Right kidney (tissue), 1 donor: ENCODE measurements at regions not wholly inside any gene's neighbourhood (a gene's known extent, or its start where the extent isn't known, plus 50 kb on each side); places are given as distances from the start of the nearest gene placed in this dataset.

Experiments used
- DNase-seq: peaks from one replicate; pipeline ENCODE4 v3.0.0-alpha.2; 2016

DNA sequence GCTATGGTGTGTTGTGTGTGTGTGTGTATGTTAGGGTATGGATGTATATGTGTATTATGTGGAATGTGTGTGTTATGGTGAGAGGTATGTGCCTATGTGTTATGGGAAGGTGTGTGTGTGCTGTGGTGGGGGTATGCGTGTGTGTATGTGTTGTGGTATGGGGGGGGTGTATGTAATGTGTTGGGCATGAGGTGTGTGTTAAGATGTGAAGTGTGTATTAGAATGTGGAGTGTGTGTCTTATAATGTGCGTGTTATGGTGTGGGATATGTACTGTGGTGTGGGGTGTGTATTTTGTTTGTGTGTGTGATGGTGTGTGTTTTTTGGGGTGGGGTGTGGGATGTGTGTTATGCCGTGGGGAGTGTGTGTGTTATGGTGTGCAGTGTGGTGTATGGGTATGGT is 242.5 kb downstream of the RHOU start:
- no peak for DNase-seq

DNA sequence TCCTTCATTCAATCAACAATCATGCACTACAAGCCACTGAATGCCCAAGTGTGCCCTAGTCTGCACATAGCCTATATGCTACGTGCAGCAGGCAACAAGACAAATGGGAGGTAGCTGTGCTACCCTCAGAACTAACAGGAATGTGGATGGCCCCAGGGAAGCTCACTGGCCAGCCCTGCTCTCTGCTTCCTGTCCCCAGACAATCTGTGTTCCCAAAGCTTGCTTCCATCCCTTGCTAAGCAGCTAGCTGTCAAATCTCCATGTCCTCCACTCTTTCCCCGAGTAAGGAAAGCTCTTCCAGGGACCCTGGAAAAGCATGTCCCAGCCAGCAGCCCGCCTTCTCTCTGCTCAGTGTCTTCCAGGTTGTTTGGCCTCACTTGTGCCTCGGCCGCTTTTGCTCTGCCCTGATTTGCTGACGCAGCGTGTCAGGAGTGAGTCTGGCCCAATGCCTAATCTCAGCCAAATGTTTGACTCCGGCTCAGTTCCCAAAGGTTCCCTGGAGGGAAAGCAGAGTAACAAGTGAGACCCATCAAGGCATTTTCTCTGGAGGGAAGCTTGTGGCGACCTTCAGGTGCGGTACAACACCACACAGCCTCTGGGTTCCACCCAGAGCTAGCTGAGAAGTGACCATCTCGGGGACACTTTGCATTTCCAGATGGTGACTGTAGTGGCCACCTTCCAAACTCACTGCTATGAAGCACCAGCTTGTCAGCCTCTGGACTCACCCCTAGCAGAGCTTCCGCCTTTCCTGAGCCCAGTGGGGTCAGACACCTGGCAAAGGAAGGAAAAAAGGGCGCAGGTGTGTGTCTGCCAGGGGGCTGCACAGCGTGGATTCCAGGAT is 243.4 kb downstream of the RHOU start:
- no peak for DNase-seq

DNA sequence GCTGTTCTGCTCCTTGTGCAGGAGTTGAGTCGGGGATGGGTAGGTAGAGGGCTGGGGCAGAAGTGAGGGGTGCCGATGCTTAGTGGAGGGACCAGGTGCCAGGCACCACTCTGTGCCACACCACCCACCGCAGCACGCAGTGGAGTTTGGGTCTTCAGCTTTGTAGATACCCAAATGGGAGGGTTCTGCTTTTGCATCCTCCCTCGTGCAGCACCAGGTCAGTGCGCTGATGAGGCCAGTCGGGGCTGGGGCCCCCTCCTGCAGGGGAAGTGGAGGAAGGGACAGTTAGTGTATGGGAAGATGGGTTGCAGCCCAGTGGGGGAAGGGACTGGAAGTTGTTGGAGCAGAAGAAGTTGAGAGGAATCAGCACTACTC is 244.0 kb downstream of the RHOU start:
- DNase-seq = no peak

DNA sequence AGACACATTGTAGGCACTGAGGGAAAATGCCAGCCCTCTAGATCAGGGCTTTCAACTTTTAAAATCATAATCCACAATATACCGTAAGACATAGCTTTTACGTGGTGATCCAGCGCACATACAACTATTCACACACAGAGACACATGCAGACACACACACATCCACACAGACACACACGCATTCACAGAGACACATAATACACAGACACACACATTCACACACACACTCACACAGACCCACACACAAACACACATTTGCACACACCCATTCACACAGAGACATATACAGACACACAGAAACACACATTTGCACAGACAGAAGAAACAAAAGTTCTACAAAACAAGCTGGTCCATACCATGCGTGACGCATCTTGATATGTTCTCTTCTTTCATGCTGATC is 244.5 kb downstream of the RHOU start:
- DNase-seq = no peak

DNA sequence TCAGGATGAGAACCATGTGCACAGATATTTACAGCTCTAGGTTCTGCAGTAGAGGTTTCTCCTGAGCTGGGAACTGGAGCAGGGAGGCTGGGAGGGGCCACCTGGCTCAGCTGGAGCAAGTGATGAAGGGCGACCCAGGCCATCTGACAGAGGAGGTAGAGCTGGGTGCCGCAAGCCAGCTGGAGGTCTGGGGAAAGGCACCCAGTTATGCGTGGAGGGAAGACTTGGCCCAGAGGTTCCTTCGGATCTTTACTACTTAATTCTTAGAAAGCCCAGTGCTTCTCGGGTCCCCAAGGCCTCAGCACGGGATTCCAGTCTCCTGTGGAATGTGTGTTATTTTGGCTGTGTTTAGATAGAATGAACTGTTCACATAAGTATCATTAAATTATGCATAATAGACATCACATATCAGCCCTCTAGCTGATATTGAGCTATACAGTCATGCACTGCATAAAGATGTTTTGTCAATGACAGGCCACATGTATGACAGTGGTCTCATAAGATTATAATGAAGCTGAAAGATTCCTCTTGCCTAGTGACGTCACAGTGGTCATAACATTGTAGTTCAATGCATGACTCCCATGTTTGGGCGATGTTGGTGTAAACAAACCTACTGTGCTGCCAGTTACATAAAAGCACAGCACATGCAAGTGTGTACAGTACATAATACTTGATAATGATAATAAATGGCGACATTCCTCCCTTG is 245.1 kb downstream of the RHOU start:
- no peak for DNase-seq

DNA sequence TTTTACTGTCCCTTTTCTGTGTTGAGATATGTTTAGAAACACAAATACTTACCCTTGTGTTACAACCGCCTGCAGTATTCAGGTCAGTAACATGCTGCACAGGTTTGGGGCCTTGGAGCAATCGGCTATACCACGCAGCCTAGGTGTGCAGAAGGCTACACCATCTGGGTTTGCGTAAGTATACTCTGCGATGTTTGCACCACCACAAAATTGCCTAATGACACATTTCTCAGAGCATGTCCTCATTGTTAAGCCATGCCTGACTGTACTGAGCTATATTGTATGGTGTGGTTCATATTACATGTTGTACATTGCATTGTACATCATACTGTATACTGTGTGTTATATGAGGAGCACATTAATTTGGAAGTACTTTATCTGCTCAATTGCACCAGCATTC is 247.4 kb downstream of the RHOU start:
- no peak for DNase-seq

DNA sequence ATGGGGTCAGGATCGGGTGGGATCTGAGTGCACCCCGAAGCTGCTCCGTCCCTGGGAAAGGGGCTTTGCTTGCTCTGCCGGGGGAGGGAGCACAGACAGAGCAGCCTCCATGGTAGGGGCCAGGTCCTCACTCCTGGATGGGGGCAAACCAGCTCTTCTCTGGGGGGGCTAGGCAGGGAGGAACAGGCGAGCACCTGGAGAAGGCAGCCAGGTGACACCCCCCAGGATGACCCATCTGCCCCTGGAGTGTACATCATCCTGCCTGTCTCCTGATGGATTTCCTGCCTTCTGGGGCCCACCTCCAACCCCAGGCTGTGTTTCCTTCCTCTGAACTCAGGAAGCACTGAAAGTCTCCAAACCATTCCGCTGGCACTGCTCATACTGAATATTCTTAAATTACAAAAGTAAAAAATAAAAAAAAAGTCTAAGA is 248.0 kb downstream of the RHOU start:
- DNase-seq = no peak

DNA sequence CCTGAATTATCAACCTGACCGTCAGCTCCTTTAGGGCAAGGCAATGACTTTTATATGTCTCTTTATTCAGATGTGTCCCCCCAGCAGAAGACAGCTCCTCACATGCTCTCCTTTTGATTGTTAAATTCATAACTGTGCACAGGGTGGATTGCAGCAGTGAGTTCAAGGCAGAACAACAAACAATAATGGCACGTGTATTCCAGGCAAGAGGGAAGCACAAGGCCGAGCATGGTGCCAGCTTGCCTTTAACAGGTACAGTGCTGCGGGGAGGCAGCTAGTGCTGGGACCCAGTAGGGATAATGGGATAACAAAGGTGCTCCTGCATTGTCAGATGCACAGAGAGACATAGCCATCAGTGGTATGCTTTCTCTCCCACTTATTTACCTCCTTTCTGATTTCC is 248.4 kb downstream of the RHOU start:
- DNase-seq = no peak

DNA sequence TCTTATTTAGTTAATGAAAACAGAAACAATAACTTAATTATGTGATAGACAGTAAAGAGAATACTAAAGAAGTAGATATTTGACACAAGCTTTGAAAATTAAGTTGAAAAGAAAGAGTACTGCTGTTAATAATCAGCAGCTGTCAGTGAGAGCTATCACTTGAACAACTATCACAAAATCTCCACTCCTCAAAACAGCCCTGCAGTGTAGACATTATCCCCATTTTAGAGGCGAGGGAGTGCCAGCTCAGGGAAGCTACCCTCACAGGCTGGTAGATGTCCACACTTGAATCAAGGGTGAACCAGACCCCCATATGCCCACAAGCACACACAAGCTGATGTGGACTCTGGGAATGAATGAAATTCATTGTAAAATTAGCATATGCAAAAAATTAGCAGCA is 248.8 kb downstream of the RHOU start:
- no peak for DNase-seq

DNA sequence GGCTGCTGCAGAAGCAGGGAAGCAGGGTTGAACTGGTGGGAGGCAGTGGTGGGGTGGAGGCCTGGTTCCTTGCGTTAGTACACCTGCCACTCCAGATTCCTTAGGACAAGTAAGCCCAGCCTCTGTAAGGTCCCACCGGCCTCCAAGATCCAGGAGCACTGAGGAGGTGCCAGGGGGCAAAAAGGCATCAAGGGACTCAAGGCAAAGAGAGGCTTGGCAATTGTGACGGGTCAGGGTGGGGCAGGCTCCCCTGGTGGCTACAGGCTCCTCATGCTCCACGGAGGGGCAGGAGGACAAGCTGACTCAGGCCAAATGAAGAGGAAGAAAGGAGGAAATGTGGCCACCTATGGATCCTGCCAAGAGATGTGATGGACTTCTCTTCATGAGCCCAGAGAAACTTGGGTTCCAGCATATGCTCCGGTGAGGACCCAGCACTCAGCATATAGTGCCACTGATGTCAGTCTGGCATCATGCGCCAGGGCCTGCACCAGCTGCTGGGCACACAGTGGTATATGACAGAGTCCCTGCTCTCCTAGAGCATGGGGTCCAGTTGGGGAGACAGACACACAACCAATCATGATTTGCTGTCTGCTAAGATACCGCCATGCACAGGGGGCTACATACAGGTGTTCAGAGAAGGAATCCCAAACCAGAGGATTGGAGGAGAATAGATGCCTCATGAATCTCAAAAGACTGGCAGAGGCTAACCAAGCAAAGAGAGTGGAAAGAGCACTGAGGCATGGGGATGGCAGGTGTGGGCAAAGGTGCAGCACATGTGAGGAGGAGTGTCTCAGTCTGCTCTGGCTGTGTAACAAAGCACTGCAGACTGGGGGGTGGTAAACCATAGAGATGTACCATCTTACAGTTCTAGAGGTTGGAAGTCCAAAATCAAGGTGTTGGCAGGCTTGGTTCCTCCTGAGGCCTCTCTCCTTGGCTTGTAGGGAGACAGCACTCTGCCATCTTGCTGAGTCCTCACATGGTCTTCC is 249.7 kb downstream of the RHOU start:
- DNase-seq = no peak

DNA sequence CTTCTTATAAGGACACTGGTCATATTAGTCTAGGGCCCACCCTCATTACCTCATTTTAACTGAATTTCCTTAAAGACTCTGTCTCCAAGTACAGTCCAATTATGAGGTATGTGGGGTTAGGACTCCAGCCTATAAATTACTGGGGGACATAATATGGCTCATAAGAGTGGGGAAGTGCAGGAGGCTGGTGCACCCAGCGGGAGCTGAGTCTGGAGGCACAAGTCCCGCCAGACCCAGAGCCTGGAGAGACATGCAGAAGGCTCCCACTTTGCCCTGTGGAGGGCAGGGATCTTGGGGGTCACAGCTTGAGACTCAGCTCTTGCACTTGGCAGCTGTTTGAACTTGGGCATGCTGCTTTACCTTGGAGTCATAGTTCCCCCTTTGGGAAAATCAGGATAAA is 250.4 kb downstream of the RHOU start:
- DNase-seq = no peak

DNA sequence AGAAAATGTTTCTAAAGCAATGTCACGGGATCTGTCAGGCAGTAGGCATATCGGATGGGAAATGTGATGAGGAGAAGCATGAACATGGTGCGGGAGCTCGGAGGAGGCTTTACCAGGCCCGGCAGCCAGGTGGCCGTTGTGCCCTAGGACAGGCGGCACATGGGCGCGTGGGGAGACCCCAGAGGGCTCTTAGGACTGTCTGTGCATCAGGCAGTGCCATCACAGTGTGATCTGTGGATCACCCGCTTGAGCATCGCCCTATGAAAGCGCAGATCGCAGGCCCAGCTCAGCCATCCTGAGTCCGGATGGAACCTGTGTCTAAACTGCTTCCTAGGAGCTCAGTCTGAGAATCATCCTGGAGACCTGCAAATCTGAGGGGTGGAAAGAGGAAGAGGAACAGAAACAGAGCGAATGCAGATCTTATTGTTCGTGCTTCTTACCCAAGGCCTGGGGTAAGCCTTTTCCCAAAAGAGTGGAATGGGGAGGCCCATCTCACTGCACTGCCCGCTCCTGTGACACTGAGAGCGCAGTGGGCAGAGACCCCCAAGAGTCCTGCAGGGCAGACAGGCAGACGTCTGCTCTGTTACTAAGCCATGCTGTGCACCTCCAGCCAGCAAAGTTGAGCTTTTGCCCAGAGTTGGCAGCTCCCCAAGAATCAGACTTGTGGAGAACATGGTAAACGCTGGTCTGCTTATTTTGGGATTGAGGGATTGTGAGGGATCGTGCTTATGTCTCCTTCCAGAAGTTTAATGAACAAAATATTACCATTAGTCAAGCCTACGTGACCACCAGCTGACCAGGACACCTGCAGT is 251.0 kb downstream of the RHOU start:
- DNase-seq = no peak

DNA sequence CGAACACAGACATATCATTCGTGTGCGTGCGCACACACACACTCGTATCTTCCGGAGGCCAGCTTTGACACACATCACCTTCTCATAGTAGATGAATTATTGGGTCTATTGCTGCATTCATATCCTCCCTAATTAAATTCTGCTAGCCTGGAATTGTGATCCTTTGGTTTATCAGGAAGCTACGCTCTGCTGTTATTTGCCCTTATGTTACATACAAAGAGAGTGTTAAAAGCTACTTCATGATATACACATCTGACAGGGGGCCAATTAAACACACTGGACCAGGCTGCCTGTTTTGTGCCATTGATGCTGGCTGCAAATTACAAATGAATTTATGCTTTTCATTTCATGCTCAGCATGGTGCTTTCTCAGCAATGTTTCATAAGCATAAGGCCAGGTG is 252.0 kb downstream of the RHOU start:
- DNase-seq = no peak

DNA sequence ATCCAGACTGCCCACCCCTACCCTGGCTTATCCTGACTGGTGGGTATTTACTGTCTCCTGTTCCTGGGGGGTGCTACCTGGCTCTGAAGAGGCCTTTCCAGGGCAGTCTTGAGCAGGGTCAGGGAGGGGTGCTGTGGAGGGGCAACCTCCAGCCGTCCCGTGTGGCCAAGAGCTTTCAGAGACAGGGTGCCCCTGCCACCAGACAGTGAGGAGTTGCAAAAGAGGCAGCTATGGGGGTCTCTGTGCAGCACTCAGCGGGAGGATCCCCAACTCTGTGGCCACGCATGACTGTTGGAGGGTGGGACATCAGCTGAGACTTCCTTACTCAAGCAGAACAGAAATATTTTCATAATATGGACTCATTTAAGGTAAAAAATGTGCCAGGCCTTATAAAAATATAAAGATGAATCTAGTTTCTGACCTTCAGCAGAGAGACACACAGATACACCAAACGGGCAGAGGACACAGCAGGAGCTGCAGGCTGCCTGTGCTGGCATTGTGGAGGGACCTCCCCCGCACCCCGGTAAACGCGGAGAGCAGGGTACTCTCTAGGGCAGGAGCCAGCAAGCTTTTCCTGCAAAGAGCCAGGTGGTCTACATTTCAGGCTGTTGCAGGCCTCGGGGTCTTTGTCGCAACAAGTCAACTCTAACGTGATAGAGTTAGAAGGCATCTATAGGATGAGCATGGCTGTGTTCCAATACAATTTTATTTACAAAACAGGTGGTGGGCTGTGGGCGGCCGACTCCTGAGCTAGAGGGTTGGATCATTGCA is 252.6 kb downstream of the RHOU start:
- DNase-seq = no peak

DNA sequence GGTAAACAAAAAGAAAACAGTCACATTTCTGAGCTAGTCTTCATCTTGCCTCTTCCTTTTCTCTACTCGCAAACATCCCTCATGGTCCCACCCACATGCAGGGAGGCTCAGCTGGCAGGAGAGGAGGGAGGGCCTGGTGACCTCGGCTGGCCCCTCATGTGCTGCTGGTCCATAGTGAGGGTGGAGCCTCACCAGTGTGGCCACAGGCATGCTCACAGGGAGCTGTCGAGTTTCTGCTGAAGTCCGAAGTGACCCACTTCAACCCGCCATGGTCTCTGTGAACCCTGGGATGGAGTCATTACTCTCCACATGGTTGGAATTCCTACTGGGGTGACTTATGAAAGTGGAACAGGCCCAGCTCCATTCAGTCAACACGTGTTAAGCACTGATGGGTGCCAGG is 253.4 kb downstream of the RHOU start:
- no peak for DNase-seq

DNA sequence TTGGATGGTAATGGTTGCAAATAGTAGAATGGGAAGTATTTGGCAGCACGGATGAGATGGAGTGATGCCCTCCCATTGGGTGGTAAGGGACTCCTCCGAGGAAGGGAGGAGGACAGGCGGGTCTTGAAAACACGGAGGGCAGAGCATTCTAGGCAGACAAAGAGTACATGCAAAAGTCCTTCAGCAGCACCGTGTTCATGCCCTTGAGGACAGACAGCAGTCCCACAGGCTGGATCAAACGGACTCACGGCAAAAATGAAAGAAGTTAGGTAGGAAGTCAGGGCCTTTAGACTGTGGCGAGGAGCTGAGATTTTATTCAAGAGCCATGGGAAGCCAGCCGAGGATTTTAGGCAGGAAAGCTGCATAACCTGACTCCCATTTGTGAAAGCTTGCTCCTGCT is 253.9 kb downstream of the RHOU start:
- DNase-seq = no peak

DNA sequence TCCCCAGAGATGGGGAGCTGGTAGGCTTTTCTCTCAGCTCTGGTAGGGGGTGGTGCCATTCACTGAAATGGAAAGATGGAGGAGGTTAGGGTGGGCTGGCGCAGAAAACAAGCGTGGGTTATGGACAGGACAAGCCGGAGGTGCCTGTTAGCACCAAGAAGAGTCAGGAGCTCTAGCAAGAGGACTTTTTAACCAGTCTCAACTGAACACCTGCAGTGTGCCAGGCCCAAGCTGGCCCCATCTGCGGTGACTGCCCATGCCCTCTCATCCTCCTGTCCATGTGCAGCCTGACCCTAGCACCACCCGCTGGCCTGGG is 254.4 kb downstream of the RHOU start:
- no peak for DNase-seq

DNA sequence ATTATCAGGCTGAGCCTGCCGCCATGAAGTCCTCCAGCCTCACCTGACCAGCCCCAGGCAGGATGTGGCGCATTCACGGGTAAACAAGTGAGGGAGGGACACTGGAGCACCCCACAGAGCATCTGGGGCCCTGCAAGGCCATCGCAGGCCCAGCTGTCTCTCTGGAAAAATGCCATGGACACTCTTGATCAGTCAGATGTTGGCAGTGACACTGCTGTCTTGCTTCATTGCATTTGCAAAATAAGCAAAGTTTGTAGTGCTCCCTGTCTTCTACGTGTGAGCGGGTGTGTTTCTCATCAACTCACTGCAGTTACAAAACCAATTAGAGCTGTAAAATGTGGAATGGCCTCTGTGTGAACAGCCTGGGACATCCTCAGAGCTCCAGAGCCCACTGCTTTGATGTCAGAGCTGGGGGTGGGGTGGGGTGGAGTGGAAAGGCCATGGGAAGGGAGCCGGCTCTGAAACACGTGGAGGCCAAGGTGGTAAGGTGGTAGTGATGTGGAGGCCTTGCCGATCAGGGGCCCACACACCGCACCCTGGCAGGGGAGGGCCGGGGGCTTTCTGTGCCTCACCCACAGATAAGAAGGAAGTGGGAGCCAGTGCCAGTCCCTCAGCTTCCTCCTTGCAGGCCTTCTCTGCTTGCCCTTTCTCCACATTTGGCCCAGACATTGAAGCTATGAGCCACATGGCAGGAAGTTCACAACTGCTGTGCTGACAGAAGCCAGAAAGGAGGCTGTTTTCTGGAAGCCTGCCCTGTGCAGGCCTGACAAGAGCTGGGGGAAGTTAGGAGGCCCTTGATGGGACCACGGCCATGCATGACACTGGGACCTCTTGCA is 254.9 kb downstream of the RHOU start:
- peak; percentile 47 for DNase-seq

DNA sequence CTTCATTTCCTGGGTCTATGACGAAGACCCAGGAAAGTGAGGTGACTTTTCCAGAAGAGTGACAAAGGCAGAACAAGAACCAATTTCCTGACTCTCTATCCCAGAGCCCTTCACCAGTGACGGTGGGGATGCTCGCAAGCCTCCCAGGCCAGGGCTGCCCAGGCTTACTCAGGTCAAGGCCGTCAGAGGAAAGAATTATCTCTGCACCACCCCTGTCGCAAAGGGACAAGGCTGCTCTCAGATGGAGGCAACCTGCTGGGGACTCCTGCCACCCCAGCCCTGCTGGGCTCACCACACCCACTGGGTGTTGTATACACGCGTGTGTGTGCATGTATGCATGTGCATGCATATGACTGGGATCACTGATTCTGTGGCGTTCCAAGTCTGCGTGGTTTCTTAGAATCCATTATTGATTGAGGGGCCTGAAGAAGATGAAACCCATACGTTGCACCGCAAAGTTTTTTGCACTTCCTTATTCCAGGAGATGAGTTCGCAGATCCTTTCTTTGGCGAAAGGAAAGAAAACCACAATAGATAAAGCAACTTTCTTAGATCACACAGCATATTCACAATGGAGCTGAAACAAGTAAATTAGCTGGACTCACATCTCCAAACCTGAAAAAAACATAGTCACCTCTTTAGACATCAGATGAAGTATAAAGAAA is 255.8 kb downstream of the RHOU start:
- DNase-seq = no peak

DNA sequence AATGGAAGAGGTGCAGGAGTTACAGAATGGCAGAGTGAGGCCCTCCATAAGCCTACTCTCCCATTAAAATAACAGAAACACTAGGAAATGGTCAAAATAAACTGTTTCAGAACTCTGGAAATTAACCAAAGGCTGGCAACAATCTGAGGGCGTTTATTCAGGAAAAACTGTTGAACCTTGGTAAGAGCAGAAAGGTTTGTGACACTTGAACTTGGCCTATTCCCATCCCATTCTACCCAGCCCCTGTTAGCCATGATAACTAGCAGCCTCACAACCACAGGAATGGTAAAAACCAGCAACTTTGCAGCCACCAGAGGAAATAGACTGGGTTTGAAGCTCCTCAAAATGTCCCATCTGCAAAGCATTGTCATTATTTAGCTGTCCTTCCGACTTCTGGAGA is 256.8 kb downstream of the RHOU start:
- DNase-seq = no peak
